Activated T-helper 17 cell treated with anti-CD3 and anti-CD28 coated beads, Interleukin-2, amount 50 U/mL, for 72 hours (primary cell): ENCODE measurements at regions not wholly inside any gene's neighbourhood (a gene's known extent, or its start where the extent isn't known, plus 50 kb on each side); places are given as distances from the start of the nearest gene placed in this dataset.

ENCODE experiments used
- ATAC-seq: fragments of 150-1000 bp; cut with Tn5 transposase; replicated peaks from 2 replicates; pipeline ENCODE4 v1.10.0; 2021; ENCODE audit warnings: mild to moderate bottlenecking, moderate library complexity
- H3K27ac Mint-ChIP-seq: one replicate; pipeline ENCODE4 v1.8.0; 2022; ENCODE audit warnings: mixed read lengths
- H3K27me3 Mint-ChIP-seq: one replicate; pipeline ENCODE4 v1.8.0; 2022; ENCODE audit warnings: mixed read lengths
- H3K36me3 Mint-ChIP-seq: one replicate; pipeline ENCODE4 v1.8.0; 2022; ENCODE audit warnings: low read depth, mild to moderate bottlenecking, mixed read lengths
- H3K4me1 Mint-ChIP-seq: one replicate; pipeline ENCODE4 v1.8.0; 2022; ENCODE audit warnings: mixed read lengths
- H3K4me3 Mint-ChIP-seq: one replicate; pipeline ENCODE4 v1.8.0; 2022; ENCODE audit warnings: mild to moderate bottlenecking, mixed read lengths
- H3K9me3 Mint-ChIP-seq: one replicate; pipeline ENCODE4 v1.8.0; 2022; ENCODE audit warnings: mixed read lengths

GRCh38 chr19:30879225-30879624 lies 470.0 kb downstream of the TSHZ3 start:
- Mint-ChIP-seq H3K27me3 (peaks cover 7% of the 10 kb centered on the region), H3K9me3 (no peaks in the 10 kb centered on the region), H3K4me3 (no peak overlapping the region), H3K4me1 (no peaks in the 10 kb centered on the region), H3K27ac (no peak overlapping the region), H3K36me3 (no peaks in the 10 kb centered on the region)
- no peak for ATAC-seq

- no peak overlapping the region for H3K27ac Mint-ChIP-seq
- H3K9me3 Mint-ChIP-seq = no peaks in the 10 kb centered on the region
- no peaks in the 10 kb centered on the region for H3K4me1 Mint-ChIP-seq
Observed at GRCh38 chr19:30878495-30878894, 470.7 kb downstream of the TSHZ3 start.

GRCh38 chr19:30877661-30878113 lies 471.5 kb downstream of the TSHZ3 start:
- ATAC-seq = no peak
- H3K4me3 Mint-ChIP-seq = no peak overlapping the region

More at GRCh38 chr19:30878495-30878894, 470.7 kb downstream of the TSHZ3 start:
- ATAC-seq = no peak
- peaks cover 6% of the 10 kb centered on the region for H3K27me3 Mint-ChIP-seq
- H3K4me3 Mint-ChIP-seq = no peak overlapping the region
- H3K36me3 Mint-ChIP-seq = no peaks in the 10 kb centered on the region

GRCh38 chr19:30873691-30874090 lies 475.5 kb downstream of the TSHZ3 start:
- no peak overlapping the region for H3K4me3 Mint-ChIP-seq
- no peaks in the 10 kb centered on the region for H3K36me3 Mint-ChIP-seq
- H3K9me3 Mint-ChIP-seq = no peaks in the 10 kb centered on the region
- no peak for ATAC-seq
- H3K4me1 Mint-ChIP-seq = no peaks in the 10 kb centered on the region
- no peak overlapping the region for H3K27ac Mint-ChIP-seq
- H3K27me3 Mint-ChIP-seq = peaks cover 3% of the 10 kb centered on the region

More at GRCh38 chr19:30877661-30878113, 471.5 kb downstream of the TSHZ3 start:
- H3K27me3 Mint-ChIP-seq = peaks cover 6% of the 10 kb centered on the region
- no peaks in the 10 kb centered on the region for H3K36me3 Mint-ChIP-seq
- H3K4me1 Mint-ChIP-seq = no peaks in the 10 kb centered on the region
- H3K9me3 Mint-ChIP-seq = no peaks in the 10 kb centered on the region
- no peak overlapping the region for H3K27ac Mint-ChIP-seq

GRCh38 chr19:30873003-30873402 lies 476.2 kb downstream of the TSHZ3 start:
- Mint-ChIP-seq H3K4me3 (no peak overlapping the region), H3K36me3 (no peaks in the 10 kb centered on the region), H3K27ac (no peak overlapping the region), H3K4me1 (no peaks in the 10 kb centered on the region), H3K27me3 (peaks cover 3% of the 10 kb centered on the region), H3K9me3 (no peaks in the 10 kb centered on the region)
- no peak for ATAC-seq

GRCh38 chr19:30871979-30872378 lies 477.3 kb downstream of the TSHZ3 start:
- no peak overlapping the region for H3K4me3 Mint-ChIP-seq
- ATAC-seq = no peak
- H3K4me1 Mint-ChIP-seq = no peaks in the 10 kb centered on the region
- H3K36me3 Mint-ChIP-seq = no peaks in the 10 kb centered on the region
- H3K27ac Mint-ChIP-seq = no peak overlapping the region
- H3K27me3 Mint-ChIP-seq = peaks cover 3% of the 10 kb centered on the region
- no peaks in the 10 kb centered on the region for H3K9me3 Mint-ChIP-seq

GRCh38 chr19:30870876-30871275 lies 478.4 kb downstream of the TSHZ3 start:
- Mint-ChIP-seq H3K4me1 (no peaks in the 10 kb centered on the region), H3K4me3 (no peak overlapping the region), H3K36me3 (no peaks in the 10 kb centered on the region), H3K9me3 (no peaks in the 10 kb centered on the region), H3K27me3 (peaks cover 3% of the 10 kb centered on the region), H3K27ac (no peak overlapping the region)
- ATAC-seq = no peak

GRCh38 chr19:30865511-30865910 lies 483.7 kb downstream of the TSHZ3 start:
- no peaks in the 10 kb centered on the region for H3K9me3 Mint-ChIP-seq
- ATAC-seq = no peak
- no peaks in the 10 kb centered on the region for H3K4me1 Mint-ChIP-seq
- H3K27me3 Mint-ChIP-seq = peaks cover 11% of the 10 kb centered on the region
- H3K36me3 Mint-ChIP-seq = no peaks in the 10 kb centered on the region
- no peak overlapping the region for H3K4me3 Mint-ChIP-seq
- H3K27ac Mint-ChIP-seq = no peak overlapping the region

- no peak overlapping the region for H3K4me3 Mint-ChIP-seq
- H3K27me3 Mint-ChIP-seq = peaks cover 11% of the 10 kb centered on the region
- no peaks in the 10 kb centered on the region for H3K4me1 Mint-ChIP-seq
- no peak for ATAC-seq
- no peaks in the 10 kb centered on the region for H3K36me3 Mint-ChIP-seq
- no peak overlapping the region for H3K27ac Mint-ChIP-seq
- peaks cover 4% of the 10 kb centered on the region for H3K9me3 Mint-ChIP-seq
Observed at GRCh38 chr19:30864391-30865215, 484.6 kb downstream of the TSHZ3 start.

GRCh38 chr19:30862876-30863275 lies 486.4 kb downstream of the TSHZ3 start:
- H3K36me3 Mint-ChIP-seq = no peaks in the 10 kb centered on the region
- H3K9me3 Mint-ChIP-seq = peaks cover 6% of the 10 kb centered on the region
- H3K4me1 Mint-ChIP-seq = no peaks in the 10 kb centered on the region
- no peak for ATAC-seq
- no peak overlapping the region for H3K4me3 Mint-ChIP-seq
- no peak overlapping the region for H3K27ac Mint-ChIP-seq
- peaks cover 16% of the 10 kb centered on the region for H3K27me3 Mint-ChIP-seq

GRCh38 chr19:30861919-30862318 lies 487.3 kb downstream of the TSHZ3 start:
- H3K27ac Mint-ChIP-seq = no peak overlapping the region
- no peaks in the 10 kb centered on the region for H3K4me1 Mint-ChIP-seq
- peaks cover 6% of the 10 kb centered on the region for H3K9me3 Mint-ChIP-seq
- peaks cover 16% of the 10 kb centered on the region for H3K27me3 Mint-ChIP-seq
- no peak for ATAC-seq
- H3K4me3 Mint-ChIP-seq = no peak overlapping the region
- H3K36me3 Mint-ChIP-seq = no peaks in the 10 kb centered on the region

GRCh38 chr19:30857966-30858490 lies 485.8 kb downstream of the ZNF536 start:
- Mint-ChIP-seq H3K9me3 (peaks cover 6% of the 10 kb centered on the region), H3K36me3 (no peaks in the 10 kb centered on the region), H3K27ac (no peak overlapping the region), H3K4me3 (no peak overlapping the region), H3K27me3 (peaks cover 17% of the 10 kb centered on the region), H3K4me1 (no peaks in the 10 kb centered on the region)
- ATAC-seq = no peak

- H3K27me3 Mint-ChIP-seq = peaks cover 15% of the 10 kb centered on the region
Observed at GRCh38 chr19:30857388-30857787, 485.2 kb downstream of the ZNF536 start.

GRCh38 chr19:30856786-30857185 lies 484.6 kb downstream of the ZNF536 start:
- no peak overlapping the region for H3K27ac Mint-ChIP-seq
- ATAC-seq = no peak

More at GRCh38 chr19:30857388-30857787, 485.2 kb downstream of the ZNF536 start:
- Mint-ChIP-seq H3K27ac (no peak overlapping the region), H3K4me3 (no peak overlapping the region), H3K4me1 (no peaks in the 10 kb centered on the region), H3K36me3 (no peaks in the 10 kb centered on the region), H3K9me3 (peaks cover 6% of the 10 kb centered on the region)
- no peak for ATAC-seq

GRCh38 chr19:30856376-30856775 lies 484.2 kb downstream of the ZNF536 start:
- H3K27ac Mint-ChIP-seq = no peak overlapping the region
- no peaks in the 10 kb centered on the region for H3K4me1 Mint-ChIP-seq
- H3K27me3 Mint-ChIP-seq = peaks cover 14% of the 10 kb centered on the region
- no peak for ATAC-seq
- no peak overlapping the region for H3K4me3 Mint-ChIP-seq
- peaks cover 6% of the 10 kb centered on the region for H3K9me3 Mint-ChIP-seq
- H3K36me3 Mint-ChIP-seq = no peaks in the 10 kb centered on the region

More at GRCh38 chr19:30856786-30857185, 484.6 kb downstream of the ZNF536 start:
- Mint-ChIP-seq H3K4me1 (no peaks in the 10 kb centered on the region), H3K9me3 (peaks cover 6% of the 10 kb centered on the region), H3K4me3 (no peak overlapping the region), H3K27me3 (peaks cover 15% of the 10 kb centered on the region), H3K36me3 (no peaks in the 10 kb centered on the region)
